GM10266 (cell line): ENCODE measurements at regions not wholly inside any gene's neighbourhood (a gene's known extent, or its start where the extent isn't known, plus 50 kb on each side); places are given as distances from the start of the nearest gene placed in this dataset.

Experiments
- DNase-seq: peaks from one replicate; pipeline ENCODE4 v3.0.0; 2012; ENCODE audit errors: extremely low spot score
- TF ChIP-seq, protein P1 (sequence below): IDR thresholded peaks from 2 replicates; pipeline ENCODE4 v1.5.1; 2012; ENCODE audit warnings: mild to moderate bottlenecking, low read depth; ENCODE audit not compliant: control insufficient read depth, insufficient read depth; ENCODE audit errors: missing control alignments

DNA sequence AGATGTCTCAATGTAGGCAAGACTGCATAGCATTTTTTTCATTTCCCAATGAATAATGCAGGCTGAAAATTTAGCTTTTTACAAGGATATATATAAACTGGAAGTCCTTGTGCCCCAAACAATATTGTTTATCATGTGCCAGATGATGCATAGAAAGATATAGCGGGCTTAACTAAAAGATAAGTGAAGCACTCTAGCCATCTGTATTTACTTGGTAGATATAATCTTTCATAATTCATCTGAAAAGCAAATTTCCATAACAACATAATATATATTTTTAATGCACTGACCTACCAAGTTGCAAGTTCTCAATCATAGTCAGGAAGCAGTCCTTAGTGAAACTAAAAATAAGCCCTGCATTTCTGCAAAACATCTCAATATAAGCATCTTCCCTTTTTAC lies 653.3 kb downstream of the NLGN4X start:
- TF ChIP-seq, protein P1, sequence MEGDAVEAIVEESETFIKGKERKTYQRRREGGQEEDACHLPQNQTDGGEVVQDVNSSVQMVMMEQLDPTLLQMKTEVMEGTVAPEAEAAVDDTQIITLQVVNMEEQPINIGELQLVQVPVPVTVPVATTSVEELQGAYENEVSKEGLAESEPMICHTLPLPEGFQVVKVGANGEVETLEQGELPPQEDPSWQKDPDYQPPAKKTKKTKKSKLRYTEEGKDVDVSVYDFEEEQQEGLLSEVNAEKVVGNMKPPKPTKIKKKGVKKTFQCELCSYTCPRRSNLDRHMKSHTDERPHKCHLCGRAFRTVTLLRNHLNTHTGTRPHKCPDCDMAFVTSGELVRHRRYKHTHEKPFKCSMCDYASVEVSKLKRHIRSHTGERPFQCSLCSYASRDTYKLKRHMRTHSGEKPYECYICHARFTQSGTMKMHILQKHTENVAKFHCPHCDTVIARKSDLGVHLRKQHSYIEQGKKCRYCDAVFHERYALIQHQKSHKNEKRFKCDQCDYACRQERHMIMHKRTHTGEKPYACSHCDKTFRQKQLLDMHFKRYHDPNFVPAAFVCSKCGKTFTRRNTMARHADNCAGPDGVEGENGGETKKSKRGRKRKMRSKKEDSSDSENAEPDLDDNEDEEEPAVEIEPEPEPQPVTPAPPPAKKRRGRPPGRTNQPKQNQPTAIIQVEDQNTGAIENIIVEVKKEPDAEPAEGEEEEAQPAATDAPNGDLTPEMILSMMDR: no peak
- no peak for DNase-seq

DNA sequence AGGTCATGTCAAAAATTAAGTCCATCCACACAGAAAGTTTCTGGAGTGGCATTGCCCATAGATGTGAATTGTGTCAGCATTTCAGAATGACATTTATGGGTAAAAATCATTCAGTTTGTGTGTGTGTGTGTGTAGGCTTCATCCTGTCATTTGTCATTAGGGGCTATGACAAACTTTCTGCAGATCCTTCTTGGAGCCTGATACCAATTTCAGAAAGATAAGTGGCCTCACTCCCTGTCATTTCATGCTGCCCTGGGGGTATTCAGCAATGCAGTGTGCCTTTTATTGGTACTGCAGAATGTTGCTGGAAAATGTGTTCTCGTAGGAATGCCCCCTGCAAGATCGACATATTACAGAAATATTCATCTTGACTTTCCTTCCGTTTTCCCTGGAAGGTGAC lies 659.7 kb downstream of the NLGN4X start:
- DNase-seq: no peak

DNA sequence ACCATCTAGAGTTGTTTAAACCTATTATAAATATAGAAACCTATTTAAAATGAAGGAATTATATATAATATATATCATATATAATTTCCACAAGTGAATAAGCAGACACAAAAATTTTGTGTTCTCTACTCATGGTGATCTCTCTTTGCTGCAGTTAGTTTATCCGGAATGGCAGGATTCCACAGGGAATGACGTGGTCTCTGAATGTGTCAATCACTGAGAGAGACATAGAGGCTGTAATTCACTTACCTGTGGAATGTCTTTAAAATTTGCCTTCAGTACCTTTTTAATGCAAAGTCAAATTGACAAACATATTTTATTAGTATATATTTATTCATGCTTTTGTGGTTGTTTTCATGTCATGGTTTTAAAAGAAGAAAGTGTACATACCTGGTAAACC lies 669.3 kb downstream of the NLGN4X start:
- DNase-seq: no peak
- TF ChIP-seq, protein P1: no peak

More for the DNA sequence above, 659.7 kb downstream of the NLGN4X start:
- TF ChIP-seq, protein P1: no peak

DNA sequence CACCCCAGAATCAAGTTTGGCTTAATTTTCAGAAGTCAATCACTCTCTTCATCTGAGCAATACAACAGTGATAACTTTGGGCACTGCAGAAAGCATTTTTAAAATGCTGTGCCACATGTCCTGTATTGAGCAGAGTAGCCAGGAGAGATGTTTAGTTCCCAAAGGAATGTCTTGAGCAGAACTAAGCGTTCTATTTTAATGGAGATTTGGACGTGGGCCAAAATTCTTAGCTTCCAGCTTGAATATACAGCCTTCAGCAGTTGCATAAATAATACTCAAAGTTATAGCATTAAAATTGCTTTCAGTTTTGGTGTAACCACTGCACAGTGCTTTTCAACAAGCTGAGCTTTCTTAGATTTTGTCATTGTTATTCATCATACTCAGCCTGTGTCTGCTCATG lies 679.2 kb downstream of the NLGN4X start:
- no peak for DNase-seq
- TF ChIP-seq, protein P1: no peak

DNA sequence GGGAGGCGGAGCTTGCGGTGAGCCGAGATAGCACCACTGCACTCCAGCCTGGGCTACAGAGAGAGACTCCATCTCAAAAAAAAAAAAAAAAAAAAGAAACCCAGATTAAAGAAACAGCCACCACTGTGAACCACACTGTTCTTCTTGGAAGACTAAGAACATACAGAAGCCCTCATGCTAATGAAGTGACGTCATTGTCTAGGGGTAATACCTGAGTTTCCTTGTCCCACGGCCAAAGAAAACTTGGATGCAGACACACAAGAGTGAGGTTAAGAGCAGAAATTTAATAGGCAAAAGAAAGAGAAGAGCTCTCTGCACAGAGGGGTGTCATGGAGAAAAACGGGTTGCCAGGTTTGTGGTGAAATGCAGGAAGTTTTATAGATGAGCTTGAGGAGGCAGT lies 691.6 kb downstream of the NLGN4X start:
- TF ChIP-seq, protein P1: no peak
- DNase-seq: no peak

DNA sequence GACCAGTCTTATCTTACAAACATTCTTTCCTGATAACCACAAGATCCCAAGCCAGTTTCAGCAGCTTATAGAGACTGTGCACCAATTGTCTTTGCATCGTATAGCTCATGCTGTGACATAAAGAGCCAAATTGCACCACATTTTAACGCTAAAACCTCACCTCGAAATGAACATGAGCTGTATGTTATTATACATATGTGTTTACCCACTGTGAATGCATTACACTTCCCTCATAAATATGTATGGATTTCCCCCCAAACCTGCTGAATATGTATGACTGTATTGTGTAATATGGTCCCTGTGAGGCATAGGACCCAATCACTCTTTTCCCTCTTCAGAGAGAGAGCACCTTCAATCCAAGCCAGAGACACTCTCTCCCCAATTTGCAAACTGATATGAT lies 692.4 kb downstream of the NLGN4X start:
- TF ChIP-seq, protein P1: no peak
- DNase-seq: no peak

DNA sequence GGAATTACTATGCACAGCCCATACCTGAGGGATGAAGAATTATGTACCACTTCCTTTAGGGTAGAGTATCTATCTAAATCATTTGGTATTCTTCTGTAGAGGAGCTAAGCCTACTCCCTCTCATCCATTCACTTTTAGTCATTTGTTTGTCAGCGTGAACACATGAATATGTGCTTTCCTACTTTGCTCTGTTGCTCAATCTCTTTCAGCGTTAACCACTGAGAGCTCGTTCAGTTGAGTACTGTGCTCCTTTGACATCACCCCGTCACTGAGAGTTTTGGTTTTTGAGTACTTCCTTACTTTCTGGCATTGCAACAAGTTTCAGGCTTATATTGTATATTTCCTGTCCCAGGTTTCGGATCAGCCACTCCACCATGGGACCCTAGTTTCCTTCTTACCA lies 700.6 kb downstream of the NLGN4X start:
- TF ChIP-seq, protein P1: no peak
- no peak for DNase-seq
